HEK293 (cell line): ENCODE measurements at regions not wholly inside any gene's neighbourhood (a gene's known extent, or its start where the extent isn't known, plus 50 kb on each side); places are given as distances from the start of the nearest gene placed in this dataset.

ENCODE experiments used
- CTCF ChIA-PET: fragments of 350-600 bp; formaldehyde crosslinking; extraction: SDS; loops from one replicate; lab custom pipeline; 2021; ENCODE audit warnings: antibody characterized with exemption; lab: Yijun Ruan, JAX
- POLR2A ChIA-PET: fragments of 300-600 bp; formaldehyde crosslinking; extraction: SDS; loops from one replicate; lab custom pipeline; 2020; ENCODE audit warnings: antibody characterized with exemption, inconsistent platforms; lab: Yijun Ruan, JAX
- H3K27ac ChIP-seq: fragments of 200-500 bp; sonication (Bioruptor generic); 2 replicates; pipeline ENCODE4 v1.5.1; 2014; ENCODE audit warnings: low read depth, low read length, control low read depth, inconsistent platforms; ENCODE audit errors: extremely low read depth
- H3K36me3 ChIP-seq, 2 experiments: fragments of 200-500 bp in 1 of 2; sonication (Bioruptor generic) in 1 of 2; 1 replicate in 1 of 2; 2 replicates in 1 of 2; pipeline ENCODE4 v1.5.1; 2014 to 2017; ENCODE audit warnings: inconsistent platforms in 2 of 2, low read length in 2 of 2; ENCODE audit not compliant: control insufficient read depth in 2 of 2, insufficient read depth in 1 of 2
- H3K4me1 ChIP-seq: fragments of 200-500 bp; sonication (Bioruptor generic); 2 replicates; pipeline ENCODE4 v1.5.1; 2014; ENCODE audit warnings: mild to moderate bottlenecking, low read length, inconsistent platforms; ENCODE audit not compliant: control insufficient read depth, insufficient read depth
- H3K4me3 ChIP-seq: 2 replicates; pipeline ENCODE4 v1.5.1; 2011; ENCODE audit warnings: low read depth, mild to moderate bottlenecking, control low read depth, low read length, moderate library complexity
- H3K9me3 ChIP-seq: fragments of 200-500 bp; sonication (Bioruptor generic); 2 replicates; pipeline ENCODE4 v1.5.1; 2014; ENCODE audit warnings: low read depth, low read length, inconsistent platforms; ENCODE audit not compliant: control insufficient read depth, insufficient read depth
- BCL11A ChIP-seq: fragments of 450-650 bp; formaldehyde crosslinking; IDR thresholded peaks from 2 replicates; pipeline ENCODE4 v1.5.1; 2016; ENCODE audit warnings: low read depth, missing biosample characterization, missing genetic modification characterization
- HOXA7 ChIP-seq: sonication (generic); formaldehyde crosslinking; IDR thresholded peaks from 2 replicates; pipeline ENCODE4 v1.8.1; 2022; ENCODE audit warnings: missing genetic modification reagents, borderline replicate concordance
- HOXD13 ChIP-seq: sonication (generic); formaldehyde crosslinking; IDR thresholded peaks from 2 replicates; pipeline ENCODE4 v1.8.0; 2022; ENCODE audit warnings: missing genetic modification reagents, borderline replicate concordance
- KLF17 ChIP-seq: fragments of 450-650 bp; formaldehyde crosslinking; IDR thresholded peaks from 2 replicates; pipeline ENCODE4 v1.5.1; 2016; ENCODE audit warnings: missing biosample characterization, missing genetic modification characterization
- MEIS1 ChIP-seq: sonication (generic); formaldehyde crosslinking; IDR thresholded peaks from 2 replicates; pipeline ENCODE4 v1.8.1; 2022; ENCODE audit warnings: missing genetic modification reagents, mild to moderate bottlenecking, borderline replicate concordance
- PATZ1 ChIP-seq: fragments of 450-650 bp; formaldehyde crosslinking; IDR thresholded peaks from 2 replicates; pipeline ENCODE4 v1.5.1; 2016; ENCODE audit warnings: missing biosample characterization, missing genetic modification characterization
- SCRT1 ChIP-seq: fragments of 450-650 bp; formaldehyde crosslinking; IDR thresholded peaks from 2 replicates; pipeline ENCODE4 v1.5.1; 2016; ENCODE audit warnings: missing biosample characterization, missing genetic modification characterization, borderline replicate concordance
- SP3 ChIP-seq: fragments of 450-650 bp; formaldehyde crosslinking; IDR thresholded peaks from 2 replicates; pipeline ENCODE4 v1.5.1; 2016; ENCODE audit warnings: missing biosample characterization, missing genetic modification characterization
- ZBTB49 ChIP-seq: fragments of 450-650 bp; formaldehyde crosslinking; IDR thresholded peaks from 2 replicates; pipeline ENCODE4 v1.5.1; 2016; ENCODE audit warnings: missing biosample characterization, missing genetic modification characterization, low read depth
- ZEB2 ChIP-seq: fragments of 450-650 bp; formaldehyde crosslinking; IDR thresholded peaks from 2 replicates; pipeline ENCODE4 v1.5.1; 2016; ENCODE audit warnings: missing biosample characterization, missing genetic modification characterization
- ZNF121 ChIP-seq: fragments of 450-650 bp; formaldehyde crosslinking; IDR thresholded peaks from 2 replicates; pipeline ENCODE4 v1.5.1; 2016; ENCODE audit warnings: missing biosample characterization, missing genetic modification characterization
- ZNF138 ChIP-seq: fragments of 450-650 bp; formaldehyde crosslinking; IDR thresholded peaks from 2 replicates; pipeline ENCODE4 v1.5.1; 2016; ENCODE audit warnings: missing biosample characterization, missing genetic modification characterization, borderline replicate concordance
- ZNF184 ChIP-seq: fragments of 450-650 bp; IDR thresholded peaks from 2 replicates; pipeline ENCODE4 v1.5.1; 2018; ENCODE audit warnings: missing biosample characterization, mild to moderate bottlenecking, missing genetic modification characterization
- ZNF19 ChIP-seq: fragments of 450-650 bp; formaldehyde crosslinking; IDR thresholded peaks from 2 replicates; pipeline ENCODE4; 2016; ENCODE audit warnings: missing biosample characterization, missing genetic modification characterization, low read depth
- ZNF223 ChIP-seq: fragments of 450-650 bp; formaldehyde crosslinking; IDR thresholded peaks from 2 replicates; pipeline ENCODE4 v1.5.1; 2016; ENCODE audit warnings: missing biosample characterization, missing genetic modification characterization
- ZNF48 ChIP-seq: fragments of 450-650 bp; formaldehyde crosslinking; IDR thresholded peaks from 2 replicates; pipeline ENCODE4 v1.5.1; 2016; ENCODE audit warnings: missing biosample characterization, missing genetic modification characterization
- ZNF514 ChIP-seq: fragments of 450-650 bp; formaldehyde crosslinking; IDR thresholded peaks from 2 replicates; pipeline ENCODE4 v1.5.1; 2016; ENCODE audit warnings: missing biosample characterization, missing genetic modification characterization
- ZNF548 ChIP-seq: fragments of 450-650 bp; formaldehyde crosslinking; IDR thresholded peaks from 2 replicates; pipeline ENCODE4 v1.5.1; 2016; ENCODE audit warnings: missing biosample characterization, missing genetic modification characterization
- ZNF580 ChIP-seq: fragments of 450-650 bp; formaldehyde crosslinking; IDR thresholded peaks from 2 replicates; pipeline ENCODE4 v1.5.1; 2016; ENCODE audit warnings: missing biosample characterization, missing genetic modification characterization
- ZNF626 ChIP-seq: fragments of 450-650 bp; sonication (Bioruptor Pico); formaldehyde crosslinking; IDR thresholded peaks from 2 replicates; pipeline ENCODE4 v1.5.1; 2018; ENCODE audit warnings: missing biosample characterization, missing genetic modification characterization, inconsistent platforms
- ZNF629 ChIP-seq: fragments of 450-650 bp; formaldehyde crosslinking; IDR thresholded peaks from 2 replicates; pipeline ENCODE4 v1.5.1; 2017; ENCODE audit warnings: missing biosample characterization, missing genetic modification characterization
- ZNF639 ChIP-seq: fragments of 450-650 bp; formaldehyde crosslinking; IDR thresholded peaks from 2 replicates; pipeline ENCODE4 v1.5.1; 2016; ENCODE audit warnings: missing biosample characterization, missing genetic modification characterization
- ZNF792 ChIP-seq: fragments of 450-650 bp; formaldehyde crosslinking; IDR thresholded peaks from 2 replicates; pipeline ENCODE4 v1.5.1; 2016; ENCODE audit warnings: missing biosample characterization, missing genetic modification characterization
- ZSCAN16 ChIP-seq: fragments of 450-650 bp; formaldehyde crosslinking; IDR thresholded peaks from 2 replicates; pipeline ENCODE4 v1.5.1; 2016; ENCODE audit warnings: missing biosample characterization, missing genetic modification characterization
- ZSCAN4 ChIP-seq: fragments of 450-650 bp; formaldehyde crosslinking; IDR thresholded peaks from 2 replicates; pipeline ENCODE4 v1.5.1; 2017; ENCODE audit warnings: missing biosample characterization, missing genetic modification characterization
- ZSCAN5A ChIP-seq: fragments of 450-650 bp; formaldehyde crosslinking; IDR thresholded peaks from 2 replicates; pipeline ENCODE4 v1.5.1; 2016; ENCODE audit warnings: missing biosample characterization, missing genetic modification characterization

- TF ChIP-seq ZSCAN4 (tag by site-specific recombination) (no peak), ZNF138 (tag by site-specific recombination) (no peak), HOXA7 (no peak), SP3 (tag by site-specific recombination) (no peak), ZNF629 (tag by site-specific recombination) (no peak), MEIS1 (no peak)
Measured at GRCh38 chr4:110801591-110801990, 178.7 kb upstream of the PITX2 start (continued).

GRCh38 chr4:110808351-110808878 lies 185.5 kb upstream of the PITX2 start:
- Histone ChIP-seq H3K4me1 (no peaks in the 10 kb centered on the region), H3K27ac (no peak overlapping the region), H3K36me3 (no peaks in the 10 kb centered on the region), H3K4me3 (no peak overlapping the region), H3K9me3 (no peaks in the 10 kb centered on the region)
- POLR2A ChIA-PET: no interaction called here
- CTCF ChIA-PET: no interaction called here
- TF ChIP-seq ZNF639 (tag by site-specific recombination) (no peak), ZNF626 (tag by site-specific recombination) (no peak), PATZ1 (no peak), ZNF223 (tag by site-specific recombination) (no peak), ZNF580 (tag by site-specific recombination) (no peak), ZNF629 (tag by site-specific recombination) (no peak), ZSCAN16 (tag by site-specific recombination) (no peak), ZSCAN5A (tag by site-specific recombination) (no peak), ZNF514 (tag by site-specific recombination) (no peak)

- no peaks in the 10 kb centered on the region for H3K4me1 ChIP-seq
- no peak overlapping the region for H3K4me3 ChIP-seq
- no peak overlapping the region for H3K27ac ChIP-seq
- H3K36me3 ChIP-seq: no peaks in the 10 kb centered on the region
- ChIA-PET CTCF (no interaction called here), POLR2A (no interaction called here)
- H3K9me3 ChIP-seq: no peaks in the 10 kb centered on the region
- TF ChIP-seq KLF17 (tag by site-specific recombination) (no peak), ZNF184 (no peak), ZNF19 (tag by site-specific recombination) (no peak), ZNF121 (tag by site-specific recombination) (no peak), SCRT1 (no peak), ZNF792 (tag by site-specific recombination) (no peak), ZBTB49 (no peak), HOXD13 (no peak), BCL11A (no peak), ZEB2 (tag by site-specific recombination) (no peak), ZNF548 (no peak), ZNF48 (tag by site-specific recombination) (no peak)
Measured at GRCh38 chr4:110815950-110816349, 193.1 kb upstream of the PITX2 start.
